ENCODE measurements at regions not wholly inside any gene's neighbourhood (a gene's known extent, or its start where the extent isn't known, plus 50 kb on each side); places are given as distances from the start of the nearest gene placed in this dataset.

DNA sequence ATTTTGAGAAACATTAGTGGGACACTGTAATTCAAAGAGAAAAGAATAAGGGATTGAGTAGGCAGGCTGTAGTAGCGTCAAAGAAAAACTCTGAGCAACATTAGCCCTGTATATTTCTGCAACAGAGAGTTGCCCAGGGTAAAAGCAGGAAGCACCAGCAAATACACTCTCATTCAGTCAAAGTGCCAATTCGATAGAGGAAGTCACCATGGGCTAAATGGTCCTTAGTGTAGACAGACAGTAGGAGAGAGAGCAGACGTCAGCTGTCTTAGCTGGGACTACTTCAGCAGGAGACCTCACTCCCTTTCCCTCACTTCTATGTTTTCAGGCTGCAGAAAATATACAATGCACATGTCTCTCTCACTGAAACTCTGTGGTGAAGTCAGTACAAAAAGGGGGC is 2073.8 kb upstream of the TENM3 start:
- Histone ChIP-seq H3K4me1 (ENCODE audit: insufficient read depth, low read length) (peaks cover 5% of the 10 kb centered on the region; the same call in 1 of the 2 replicates), H3K9ac (ENCODE audit: low read depth, low read length) (no peak overlapping the region)
- WGBS, result 93% methylated on average over 3 of the region's 3 CpGs

DNA sequence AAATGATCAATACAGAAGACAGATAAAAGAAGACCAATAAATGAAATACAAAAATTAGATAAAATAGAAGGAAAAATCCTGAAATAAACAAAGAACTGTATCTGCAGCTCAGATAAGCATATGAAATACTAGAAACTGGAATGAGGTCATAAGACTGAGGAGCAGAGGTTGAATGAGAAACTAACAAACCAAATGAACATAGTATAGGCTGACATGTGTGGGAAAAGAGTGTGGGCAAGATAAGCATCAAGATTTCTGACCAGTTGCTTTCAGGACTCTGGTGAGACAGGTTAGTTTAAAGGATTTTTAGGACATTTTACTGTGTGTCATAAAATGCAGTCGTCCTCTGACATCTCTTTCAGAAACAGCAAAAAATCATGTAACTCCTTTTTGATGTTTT is 2073.2 kb upstream of the TENM3 start:
- no peak overlapping the region for H3K9ac ChIP-seq (ENCODE audit: low read depth, low read length)
- H3K27ac ChIP-seq (ENCODE audit: low read depth, low read length), result no peak overlapping the region
- no peaks in the 10 kb centered on the region for H3K9me3 ChIP-seq (ENCODE audit: insufficient read depth, low read depth, low read length)
- peaks cover 5% of the 10 kb centered on the region; the same call in 1 of the 2 replicates for H3K4me1 ChIP-seq (ENCODE audit: insufficient read depth, low read length)
- H3K27me3 ChIP-seq (ENCODE audit: insufficient read depth, low read length), result no peaks in the 10 kb centered on the region
- 89% methylated on average over 1 of the region's 1 CpG for WGBS
- no peaks in the 10 kb centered on the region for H3K36me3 ChIP-seq (ENCODE audit: insufficient read depth, low read length)
- no peak overlapping the region for H3K4me3 ChIP-seq (ENCODE audit: low read length)

More for the DNA sequence above, 2073.8 kb upstream of the TENM3 start:
- Histone ChIP-seq H3K27me3 (ENCODE audit: insufficient read depth, low read length) (no peaks in the 10 kb centered on the region), H3K27ac (ENCODE audit: low read depth, low read length) (no peak overlapping the region), H3K36me3 (ENCODE audit: insufficient read depth, low read length) (no peaks in the 10 kb centered on the region), H3K9me3 (ENCODE audit: insufficient read depth, low read depth, low read length) (no peaks in the 10 kb centered on the region), H3K4me3 (ENCODE audit: low read length) (no peak overlapping the region)

DNA sequence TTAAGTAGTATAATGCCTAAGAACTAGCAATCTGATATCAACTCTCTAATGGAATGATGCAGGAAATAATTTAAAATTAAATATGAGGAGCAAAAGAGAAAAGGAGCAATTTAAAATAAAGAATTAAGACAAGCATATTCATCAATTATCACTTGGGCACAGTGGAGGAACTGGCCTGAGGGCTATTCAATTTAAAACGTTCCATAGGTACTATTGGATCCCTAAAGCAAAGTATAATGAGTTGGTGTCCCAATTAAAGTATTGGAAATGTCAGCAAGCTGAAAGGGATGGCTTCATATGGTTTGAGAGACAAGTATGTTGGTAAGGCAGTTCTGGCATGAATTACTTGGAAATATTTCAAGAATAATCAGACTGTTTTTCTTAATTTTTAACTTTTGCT is 2064.1 kb upstream of the TENM3 start:
- 93% methylated on average over 1 of the region's 1 CpG for WGBS
- no peaks in the 10 kb centered on the region for H3K4me1 ChIP-seq (ENCODE audit: insufficient read depth, low read length)
- no peaks in the 10 kb centered on the region for H3K36me3 ChIP-seq (ENCODE audit: insufficient read depth, low read length)
- H3K4me3 ChIP-seq (ENCODE audit: low read length), result no peak overlapping the region
- H3K9me3 ChIP-seq (ENCODE audit: insufficient read depth, low read depth, low read length), result no peaks in the 10 kb centered on the region
- H3K27ac ChIP-seq (ENCODE audit: low read depth, low read length), result no peak overlapping the region
- no peak overlapping the region for H3K9ac ChIP-seq (ENCODE audit: low read depth, low read length)
- H3K27me3 ChIP-seq (ENCODE audit: insufficient read depth, low read length), result no peaks in the 10 kb centered on the region

DNA sequence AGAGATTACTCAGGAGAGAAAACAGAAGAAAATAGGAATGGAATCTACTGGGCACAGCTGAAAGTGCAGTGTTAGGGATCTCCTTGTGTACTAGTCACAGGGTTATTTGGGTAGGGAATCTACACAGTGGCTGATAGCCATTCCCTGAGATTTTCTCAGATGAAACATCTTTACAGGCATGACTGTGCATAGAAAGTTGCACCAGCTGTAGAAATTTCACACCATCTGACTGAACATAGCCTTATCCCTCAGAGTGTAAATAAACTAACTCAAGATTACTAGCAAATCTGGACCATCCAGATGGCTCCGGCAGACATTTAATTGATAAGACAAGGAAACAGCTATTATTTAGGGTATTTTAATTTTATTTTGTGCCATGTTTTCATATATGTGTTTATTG is 2053.5 kb upstream of the TENM3 start:
- H3K4me3 ChIP-seq (ENCODE audit: low read length), result no peak overlapping the region
- H3K9me3 ChIP-seq (ENCODE audit: insufficient read depth, low read depth, low read length), result no peaks in the 10 kb centered on the region
- H3K9ac ChIP-seq (ENCODE audit: low read depth, low read length), result no peak overlapping the region
- 100% methylated on average over 1 of the region's 1 CpG for WGBS
- no peaks in the 10 kb centered on the region for H3K36me3 ChIP-seq (ENCODE audit: insufficient read depth, low read length)
- H3K27ac ChIP-seq (ENCODE audit: low read depth, low read length), result no peak overlapping the region
- no peaks in the 10 kb centered on the region for H3K4me1 ChIP-seq (ENCODE audit: insufficient read depth, low read length)
- no peaks in the 10 kb centered on the region for H3K27me3 ChIP-seq (ENCODE audit: insufficient read depth, low read length)

DNA sequence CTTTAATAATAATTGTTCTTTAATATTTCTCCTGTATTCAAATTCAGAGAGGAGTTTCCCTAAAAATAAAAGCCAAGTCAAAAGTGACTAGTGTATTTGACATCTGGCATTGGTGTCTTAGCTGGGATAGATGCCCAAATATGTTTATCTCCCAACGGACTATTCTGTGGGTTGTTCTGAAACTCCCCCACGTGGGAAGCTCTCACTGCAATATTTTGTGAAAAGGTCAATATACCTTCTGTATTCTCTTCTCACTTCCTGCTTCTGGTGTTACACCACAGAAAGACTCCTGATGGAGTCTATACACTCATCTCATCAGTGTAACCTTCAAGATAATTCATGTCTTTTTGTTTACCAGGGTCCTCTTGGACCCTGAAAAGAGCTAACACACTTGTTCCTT is 2052.8 kb upstream of the TENM3 start:
- no peak overlapping the region for H3K27ac ChIP-seq (ENCODE audit: low read depth, low read length)
- H3K9me3 ChIP-seq (ENCODE audit: insufficient read depth, low read depth, low read length), result no peaks in the 10 kb centered on the region
- H3K9ac ChIP-seq (ENCODE audit: low read depth, low read length), result no peak overlapping the region

DNA sequence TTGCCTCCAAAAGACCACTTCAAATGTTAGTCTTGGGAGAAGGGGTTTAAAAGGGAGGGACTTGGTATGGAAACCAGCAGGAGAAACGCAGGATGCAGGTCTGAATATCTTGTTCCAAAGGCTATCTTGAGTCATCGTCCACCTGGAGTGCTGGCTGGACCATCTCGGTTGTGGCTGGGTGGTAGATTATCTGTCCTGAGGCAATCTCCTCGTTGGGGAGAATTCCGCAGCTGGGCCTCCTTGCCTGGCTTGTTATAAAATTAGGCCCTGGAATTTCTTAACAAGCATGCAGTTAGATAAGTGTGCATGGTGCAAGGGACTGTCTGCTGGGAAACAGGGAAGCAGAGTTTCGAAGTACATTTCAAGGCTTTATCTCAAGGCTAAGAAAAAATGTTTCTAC is 2045.7 kb upstream of the TENM3 start:
- WGBS, result 62% methylated on average over 6 of the region's 6 CpGs
- no peaks in the 10 kb centered on the region for H3K36me3 ChIP-seq (ENCODE audit: insufficient read depth, low read length)
- no peaks in the 10 kb centered on the region for H3K9me3 ChIP-seq (ENCODE audit: insufficient read depth, low read depth, low read length)
- no peak overlapping the region for H3K27ac ChIP-seq (ENCODE audit: low read depth, low read length)
- H3K4me1 ChIP-seq (ENCODE audit: insufficient read depth, low read length), result no peaks in the 10 kb centered on the region
- no peak overlapping the region for H3K4me3 ChIP-seq (ENCODE audit: low read length)
- no peaks in the 10 kb centered on the region for H3K27me3 ChIP-seq (ENCODE audit: insufficient read depth, low read length)
- H3K9ac ChIP-seq (ENCODE audit: low read depth, low read length), result no peak overlapping the region

More for the DNA sequence above, 2052.8 kb upstream of the TENM3 start:
- Histone ChIP-seq H3K4me1 (ENCODE audit: insufficient read depth, low read length) (no peaks in the 10 kb centered on the region), H3K27me3 (ENCODE audit: insufficient read depth, low read length) (no peaks in the 10 kb centered on the region), H3K36me3 (ENCODE audit: insufficient read depth, low read length) (no peaks in the 10 kb centered on the region), H3K4me3 (ENCODE audit: low read length) (no peak overlapping the region)
- WGBS, result 81% methylated on average over 2 of the region's 2 CpGs

DNA sequence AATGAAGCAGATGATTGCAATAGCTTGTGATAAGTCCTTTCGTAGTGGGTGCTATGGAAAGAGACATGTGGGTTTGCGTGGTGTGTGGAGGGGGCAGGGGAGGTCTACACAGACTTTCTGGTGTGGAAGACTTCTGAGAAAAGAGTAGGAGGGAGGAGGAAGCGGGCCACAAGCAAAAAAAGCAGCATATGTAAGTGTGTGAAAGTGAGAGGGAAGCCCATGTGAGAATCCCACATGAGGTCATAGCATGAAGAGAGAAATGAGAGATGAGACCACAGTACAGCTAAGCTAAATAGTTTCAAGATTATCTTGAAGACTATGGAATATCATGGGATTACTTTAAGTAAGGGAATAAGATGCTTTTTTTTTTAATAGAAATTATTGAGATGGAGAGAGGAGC is 2039.9 kb upstream of the TENM3 start:
- Histone ChIP-seq H3K9me3 (ENCODE audit: insufficient read depth, low read depth, low read length) (no peaks in the 10 kb centered on the region), H3K4me1 (ENCODE audit: insufficient read depth, low read length) (no peaks in the 10 kb centered on the region), H3K27ac (ENCODE audit: low read depth, low read length) (no peak overlapping the region), H3K9ac (ENCODE audit: low read depth, low read length) (no peak overlapping the region), H3K4me3 (ENCODE audit: low read length) (no peak overlapping the region), H3K36me3 (ENCODE audit: insufficient read depth, low read length) (no peaks in the 10 kb centered on the region), H3K27me3 (ENCODE audit: insufficient read depth, low read length) (no peaks in the 10 kb centered on the region)
- whole genome bisulfite sequencing, result 93% methylated on average over 3 of the region's 3 CpGs

DNA sequence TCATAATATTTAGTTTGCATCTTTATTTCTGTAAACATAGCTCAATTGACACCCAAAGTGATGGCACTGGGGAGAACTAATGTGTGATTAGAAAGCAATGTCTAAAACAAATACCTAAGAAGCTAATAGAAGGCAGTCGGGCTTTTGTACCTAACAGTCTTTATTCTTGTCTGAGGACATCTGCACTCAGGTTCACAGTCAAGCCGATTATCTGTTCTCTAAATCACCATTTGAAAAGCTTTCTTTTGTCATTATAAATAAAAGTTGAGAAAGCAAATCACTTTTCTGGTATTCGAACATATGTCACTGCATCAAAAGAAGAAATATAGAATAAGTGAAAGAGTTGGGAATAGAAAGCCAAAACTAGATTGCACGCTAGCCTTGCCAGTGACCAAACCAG is 2037.9 kb upstream of the TENM3 start:
- H3K27me3 ChIP-seq (ENCODE audit: insufficient read depth, low read length), result no peaks in the 10 kb centered on the region
- H3K27ac ChIP-seq (ENCODE audit: low read depth, low read length), result no peak overlapping the region
- no peaks in the 10 kb centered on the region for H3K4me1 ChIP-seq (ENCODE audit: insufficient read depth, low read length)
- no peak overlapping the region for H3K9ac ChIP-seq (ENCODE audit: low read depth, low read length)
- H3K4me3 ChIP-seq (ENCODE audit: low read length), result no peak overlapping the region
- WGBS, result 99% methylated on average over 4 of the region's 4 CpGs
- no peaks in the 10 kb centered on the region for H3K9me3 ChIP-seq (ENCODE audit: insufficient read depth, low read depth, low read length)
- H3K36me3 ChIP-seq (ENCODE audit: insufficient read depth, low read length), result no peaks in the 10 kb centered on the region

DNA sequence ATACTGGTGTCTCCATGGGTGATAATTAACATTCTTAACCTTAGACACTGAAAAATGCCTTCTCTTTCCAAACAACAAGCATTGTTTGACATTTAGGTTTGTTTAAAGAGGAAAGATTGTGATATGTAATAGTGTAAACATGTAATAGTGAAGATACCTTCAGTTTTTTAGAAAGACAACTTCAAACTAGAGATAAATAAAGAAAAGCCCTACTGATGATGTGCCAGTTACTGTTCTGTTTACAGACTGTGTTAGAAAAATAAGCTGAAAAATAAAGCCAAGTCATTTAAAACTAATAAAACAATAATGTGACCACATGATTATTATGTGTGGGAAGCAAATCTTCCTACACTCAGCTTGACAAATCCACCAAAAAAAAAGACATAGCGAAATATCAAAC is 2035.3 kb upstream of the TENM3 start:
- H3K27ac ChIP-seq (ENCODE audit: low read depth, low read length), result no peak overlapping the region
- H3K4me3 ChIP-seq (ENCODE audit: low read length), result no peak overlapping the region
- no peaks in the 10 kb centered on the region for H3K9me3 ChIP-seq (ENCODE audit: insufficient read depth, low read depth, low read length)
- no peaks in the 10 kb centered on the region for H3K4me1 ChIP-seq (ENCODE audit: insufficient read depth, low read length)
- no peaks in the 10 kb centered on the region for H3K36me3 ChIP-seq (ENCODE audit: insufficient read depth, low read length)
- H3K9ac ChIP-seq (ENCODE audit: low read depth, low read length), result no peak overlapping the region
- H3K27me3 ChIP-seq (ENCODE audit: insufficient read depth, low read length), result no peaks in the 10 kb centered on the region
- WGBS, result no CpG with 5 or more reads among the region's 1 CpG

DNA sequence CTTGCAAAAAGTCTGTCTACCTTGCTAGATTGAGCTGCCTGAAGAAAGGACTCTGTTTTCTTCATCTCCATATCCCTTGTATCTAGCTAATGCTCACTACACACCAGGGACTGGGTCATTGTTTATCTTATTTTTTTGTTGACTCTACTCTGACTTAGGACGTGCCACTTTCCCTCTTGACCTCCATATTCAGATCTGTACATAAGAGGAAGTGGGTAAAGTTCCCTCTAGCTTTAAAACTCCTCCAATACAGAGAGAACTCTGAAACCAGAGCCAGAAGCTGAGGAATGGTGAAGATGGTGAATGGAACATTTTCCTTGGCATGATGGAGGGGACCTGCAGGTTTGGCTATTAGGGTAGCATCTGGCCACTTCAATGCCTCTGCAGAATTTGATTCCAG is 2026.1 kb upstream of the TENM3 start:
- Histone ChIP-seq H3K9ac (ENCODE audit: low read depth, low read length) (no peak overlapping the region), H3K9me3 (ENCODE audit: insufficient read depth, low read depth, low read length) (no peaks in the 10 kb centered on the region), H3K4me1 (ENCODE audit: insufficient read depth, low read length) (no peaks in the 10 kb centered on the region), H3K4me3 (ENCODE audit: low read length) (no peak overlapping the region), H3K27ac (ENCODE audit: low read depth, low read length) (no peak overlapping the region), H3K36me3 (ENCODE audit: insufficient read depth, low read length) (no peaks in the 10 kb centered on the region), H3K27me3 (ENCODE audit: insufficient read depth, low read length) (no peaks in the 10 kb centered on the region)
- no CpG with 5 or more reads among the region's 1 CpG for WGBS

DNA sequence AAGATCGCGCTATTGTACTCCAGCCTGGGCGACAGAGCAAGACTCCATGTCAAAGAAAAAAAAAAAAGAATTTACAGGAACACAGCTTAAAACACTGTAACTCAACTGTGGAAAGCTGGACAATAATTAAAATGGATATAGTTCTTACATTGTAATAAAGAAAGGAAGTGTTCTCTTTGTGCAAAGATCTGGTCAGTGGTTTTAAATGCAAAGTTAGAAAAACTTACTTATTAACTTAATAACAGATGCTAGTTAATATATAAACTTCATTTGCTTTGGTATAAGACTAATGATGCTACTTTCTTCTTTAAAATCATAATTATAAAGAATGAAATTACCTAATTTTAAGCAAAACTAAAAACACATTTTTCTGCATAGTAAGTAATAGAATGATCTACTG is 2024.1 kb upstream of the TENM3 start:
- no peaks in the 10 kb centered on the region for H3K4me1 ChIP-seq (ENCODE audit: insufficient read depth, low read length)
- no peaks in the 10 kb centered on the region for H3K9me3 ChIP-seq (ENCODE audit: insufficient read depth, low read depth, low read length)
- WGBS, result 79% methylated on average over 2 of the region's 3 CpGs
- H3K4me3 ChIP-seq (ENCODE audit: low read length), result no peak overlapping the region
- no peak overlapping the region for H3K9ac ChIP-seq (ENCODE audit: low read depth, low read length)
- no peaks in the 10 kb centered on the region for H3K27me3 ChIP-seq (ENCODE audit: insufficient read depth, low read length)
- no peak overlapping the region for H3K27ac ChIP-seq (ENCODE audit: low read depth, low read length)
- no peaks in the 10 kb centered on the region for H3K36me3 ChIP-seq (ENCODE audit: insufficient read depth, low read length)

DNA sequence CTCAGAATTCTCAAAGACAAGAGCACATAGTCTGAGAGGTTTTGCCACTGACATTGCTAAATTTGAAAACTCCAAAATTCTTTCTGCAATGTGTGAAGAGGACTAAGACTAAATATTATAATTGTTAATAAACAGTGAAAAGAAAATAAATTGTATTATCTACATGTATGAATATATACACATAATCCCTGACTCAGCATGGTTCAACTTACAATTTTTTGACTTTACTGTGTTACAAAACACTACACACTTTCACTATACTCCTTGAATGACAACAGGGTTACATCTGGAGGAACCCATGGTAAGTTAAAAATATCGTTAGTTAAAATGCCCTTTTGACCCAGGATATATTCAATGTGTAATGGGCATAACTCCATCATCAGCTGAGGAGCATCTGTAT is 2017.2 kb upstream of the TENM3 start:
- 92% methylated on average over 1 of the region's 1 CpG for WGBS
- no peaks in the 10 kb centered on the region for H3K27me3 ChIP-seq (ENCODE audit: insufficient read depth, low read length)
- no peaks in the 10 kb centered on the region for H3K4me1 ChIP-seq (ENCODE audit: insufficient read depth, low read length)
- H3K9ac ChIP-seq (ENCODE audit: low read depth, low read length), result no peak overlapping the region
- no peak overlapping the region for H3K27ac ChIP-seq (ENCODE audit: low read depth, low read length)
- H3K36me3 ChIP-seq (ENCODE audit: insufficient read depth, low read length), result no peaks in the 10 kb centered on the region
- no peak overlapping the region for H3K4me3 ChIP-seq (ENCODE audit: low read length)
- no peaks in the 10 kb centered on the region for H3K9me3 ChIP-seq (ENCODE audit: insufficient read depth, low read depth, low read length)

Data from HUES64 (cell line).